GM12878 (cell line): ENCODE measurements at regions not wholly inside any gene's neighbourhood (a gene's known extent, or its start where the extent isn't known, plus 50 kb on each side); places are given as distances from the start of the nearest gene placed in this dataset.

ENCODE experiments used
- ATAC-seq: fragments of 200-7000 bp; cut with Tn5 transposase; 3 replicates; pipeline ENCODE4 v1.9.1; 2020; ENCODE audit warnings: mild to moderate bottlenecking, moderate library complexity
- BruUV-seq: library from RNA; stranded (reverse); fragments of 400-500 nt; replicated peaks from 2 replicates; lab custom pipeline; 2021; lab: Mats Ljungman, UMichigan
- CTCF ChIA-PET: fragments of 300-600 bp; sonication (Branson Sonifier 250); formaldehyde crosslinking; extraction: SDS; loops from one replicate; lab custom pipeline; 2021; ENCODE audit warnings: inconsistent platforms; lab: Yijun Ruan, JAX
- POLR2A ChIA-PET: fragments of 350-600 bp; formaldehyde crosslinking; extraction: SDS; loops from one replicate; lab custom pipeline; 2021; ENCODE audit warnings: inconsistent platforms; lab: Charles Lee
- RAD21 ChIA-PET: fragments of 300-600 bp; sonication (Branson Sonifier 250); formaldehyde crosslinking; loops from one replicate; lab custom pipeline; 2023; ENCODE audit warnings: antibody characterized with exemption; ENCODE audit not compliant: unreplicated experiment; lab: Charles Lee
- SMC1A ChIA-PET: fragments of 300-600 bp; sonication (Branson Sonifier 250); formaldehyde crosslinking; loops from one replicate; lab custom pipeline; 2023; ENCODE audit not compliant: unreplicated experiment, uncharacterized antibody; lab: Charles Lee
- DNase-seq: peaks from one replicate; pipeline ENCODE4 v3.0.0-alpha.2; 2011; ENCODE audit warnings: low read depth, low spot score
- FAIRE-seq: peaks from 3 replicates; lab custom pipeline; 2011; peaks lifted over from hg19 to GRCh38; lab: Jason Lieb, UNC
- H2AFZ ChIP-seq: 2 replicates; pipeline ENCODE4 v1.6.0; 2011; ENCODE audit warnings: low read depth, low read length, control low read depth; ENCODE audit not compliant: control insufficient read depth
- H3K27ac ChIP-seq: 2 replicates; pipeline ENCODE4 v1.5.1; 2011; ENCODE audit warnings: control low read depth; ENCODE audit not compliant: control insufficient read depth, insufficient read depth
- H3K27me3 ChIP-seq, 2 experiments: replicated peaks in 1 of 2; 2 replicates each; pipeline versions ENCODE4 v1.6.0 to v1.6.1; 2011; ENCODE audit warnings: low read length in 1 of 2; ENCODE audit not compliant: control insufficient read depth in 2 of 2, insufficient read depth in 2 of 2
- H3K36me3 ChIP-seq, 2 experiments: 2 replicates each; pipeline ENCODE4 v1.5.1; 2011; ENCODE audit warnings: low read length in 1 of 2; ENCODE audit not compliant: control insufficient read depth in 2 of 2, insufficient read depth in 2 of 2
- H3K4me1 ChIP-seq: 2 replicates; pipeline ENCODE4 v1.6.1; 2011; ENCODE audit warnings: mild to moderate bottlenecking, low read length, moderate library complexity, mixed read lengths; ENCODE audit not compliant: control insufficient read depth, insufficient read depth
- H3K4me2 ChIP-seq: 2 replicates; pipeline ENCODE4 v1.6.0; 2011; ENCODE audit warnings: control low read depth; ENCODE audit not compliant: control insufficient read depth, insufficient read depth
- H3K4me3 ChIP-seq: fragments of 200-600 bp; sonication (generic); 2 replicates; pipeline ENCODE4 v1.5.1; 2016
- H3K79me2 ChIP-seq: 2 replicates; pipeline ENCODE4 v1.6.0; 2011; ENCODE audit warnings: low read length; ENCODE audit not compliant: control insufficient read depth, insufficient read depth
- H3K9ac ChIP-seq: 2 replicates; pipeline ENCODE4 v1.8.0; 2011; ENCODE audit warnings: low read length, control low read depth, mixed read lengths; ENCODE audit not compliant: control insufficient read depth, insufficient read depth
- H3K9me3 ChIP-seq: replicated peaks from 3 replicates; pipeline ENCODE4 v1.5.1; 2011; ENCODE audit warnings: mild to moderate bottlenecking, low read length; ENCODE audit not compliant: control insufficient read depth, insufficient read depth
- H4K20me1 ChIP-seq: 2 replicates; pipeline ENCODE4 v1.6.0; 2011; ENCODE audit not compliant: control insufficient read depth, insufficient read depth
- BMI1 ChIP-seq: fragments of 450-650 bp; IDR thresholded peaks from 2 replicates; pipeline ENCODE4 v1.6.1; 2016; ENCODE audit warnings: mild to moderate bottlenecking, moderate library complexity, borderline replicate concordance
- CREB1 ChIP-seq: IDR thresholded peaks from 2 replicates; pipeline ENCODE4 v1.6.1; 2012; ENCODE audit warnings: low read depth, mild to moderate bottlenecking, inconsistent platforms
- CREM ChIP-seq: IDR thresholded peaks from 2 replicates; pipeline ENCODE4 v1.6.1; 2014; ENCODE audit warnings: antibody characterized with exemption, low read depth
- ETV6 ChIP-seq, 2 experiments: fragments of 450-650 bp in 1 of 2; IDR thresholded peaks in 1 of 2; conservative IDR thresholded peaks in 1 of 2; 2 replicates each; pipeline ENCODE4 v1.6.1; 2014; ENCODE audit warnings: antibody characterized with exemption in 1 of 2, borderline replicate concordance in 1 of 2, low read depth in 1 of 2, mild to moderate bottlenecking in 1 of 2, moderate library complexity in 1 of 2
- HDAC2 ChIP-seq: fragments of 200-600 bp; sonication (generic); IDR thresholded peaks from 2 replicates; pipeline ENCODE4 v1.6.1; 2017
- JUND ChIP-seq: IDR thresholded peaks from 2 replicates; pipeline ENCODE4 v1.6.1; 2012; ENCODE audit warnings: low read depth, mild to moderate bottlenecking, low read length, improper control_type of control experiment, moderate library complexity
- NKRF ChIP-seq: fragments of 450-650 bp; conservative IDR thresholded peaks from 2 replicates; pipeline ENCODE4 v1.6.1; 2017; ENCODE audit warnings: mild to moderate bottlenecking, moderate library complexity
- NR2F1 ChIP-seq: fragments of 450-650 bp; conservative IDR thresholded peaks from 2 replicates; pipeline ENCODE4 v1.6.1; 2017; ENCODE audit warnings: mild to moderate bottlenecking
- RAD21 ChIP-seq: IDR thresholded peaks from 2 replicates; pipeline ENCODE4 v1.6.1; 2011; ENCODE audit warnings: mild to moderate bottlenecking, low read depth, low read length, moderate library complexity; ENCODE audit not compliant: insufficient read depth
- RBBP5 ChIP-seq: fragments of 200-600 bp; sonication (generic); conservative IDR thresholded peaks from 2 replicates; pipeline ENCODE4 v1.6.1; 2016
- SIN3A ChIP-seq: IDR thresholded peaks from 2 replicates; pipeline ENCODE4 v1.6.1; 2012; ENCODE audit warnings: low read depth, low read length, improper control_type of control experiment
- SMAD5 ChIP-seq: IDR thresholded peaks from 2 replicates; pipeline ENCODE4 v1.6.1; 2016; ENCODE audit warnings: antibody characterized with exemption, low read depth
- SREBF1 ChIP-seq: IDR thresholded peaks from 2 replicates; pipeline ENCODE4 v1.6.1; 2012; ENCODE audit warnings: mild to moderate bottlenecking, low read length
- WGBS: methylation state at CpG from one replicate; pipeline ENCODE4 v1.1.6; 2016; ENCODE audit warnings: low lambda C conversion rate; ENCODE audit not compliant: insufficient replicate concordance, insufficient coverage; ENCODE audit errors: missing lambda C conversion rate; 5-methylcytosine and 5-hydroxymethylcytosine counted together
- in situ Hi-C: fragments of 300-500 bp; cut with MboI; formaldehyde crosslinking; loops from 9 replicates; pipeline ENCODE4 v1.14.3; 2018; ENCODE audit warnings: mixed read lengths
- intact Hi-C: fragments of 100-400 bp; cut with micrococcal nuclease; formaldehyde crosslinking; loops from one replicate; pipeline ENCODE4 v1.14.2; 2022; ENCODE audit not compliant: unreplicated experiment
- TF ChIP-seq, protein P1 (sequence below): fragments of 450-650 bp; IDR thresholded peaks from 2 replicates; pipeline ENCODE4 v1.6.1; 2018; ENCODE audit warnings: mild to moderate bottlenecking, low read depth, moderate library complexity; ENCODE audit not compliant: partially characterized antibody

DNA sequence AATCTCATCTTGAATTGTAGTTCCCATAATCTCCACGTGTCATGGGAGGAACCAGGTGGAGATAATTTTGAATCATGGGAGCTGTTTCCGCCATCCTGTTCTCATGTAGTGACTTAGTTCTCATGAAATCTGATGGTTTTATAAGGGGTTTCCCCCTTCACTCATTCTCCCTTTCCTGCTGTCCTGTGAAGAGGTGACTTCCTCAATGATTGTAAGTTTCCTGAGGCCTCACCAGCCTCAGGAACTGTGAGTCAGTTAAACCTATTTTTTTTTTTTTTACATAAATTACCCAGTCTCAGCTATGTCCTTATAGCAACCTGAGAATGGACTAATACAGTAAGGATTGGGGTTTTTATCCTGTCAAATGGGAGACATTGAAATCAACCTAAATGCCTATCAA lies 328.3 kb downstream of the TBC1D32 start:
- Histone ChIP-seq H4K20me1 (no peaks in the 10 kb centered on the region), H2AFZ (no peak overlapping the region), H3K4me3 (no peak overlapping the region), H3K27ac (no peak overlapping the region), H3K4me1 (no peaks in the 10 kb centered on the region), H3K27me3 (no peaks in the 10 kb centered on the region), H3K79me2 (no peaks in the 10 kb centered on the region), H3K9ac (no peak overlapping the region), H3K36me3 (no peaks in the 10 kb centered on the region), H3K4me2 (no peak overlapping the region), H3K9me3 (no peaks in the 10 kb centered on the region; the same call in 2 of the 3 replicates)
- POLR2A ChIA-PET = no interaction called here
- no TSS peak for BruUV-seq
- DNase-seq (no peak), FAIRE-seq (no peak), ATAC-seq (no peak)
- 29% methylated on average over 2 of the region's 2 CpGs for WGBS
- RAD21 ChIA-PET = no interaction called here
- in situ Hi-C loops (no loop called here), intact Hi-C loops (no loop called here)
- CTCF ChIA-PET = interaction anchor here (0.7 kb wide), 1 partner anchor 9 kb away, joined by 3 read pairs; no protein-coding TSS in a partner anchor
- TF ChIP-seq SIN3A = no peak
- no peak for TF ChIP-seq BMI1
- TF ChIP-seq NR2F1 = no peak
- TF ChIP-seq, protein P1, sequence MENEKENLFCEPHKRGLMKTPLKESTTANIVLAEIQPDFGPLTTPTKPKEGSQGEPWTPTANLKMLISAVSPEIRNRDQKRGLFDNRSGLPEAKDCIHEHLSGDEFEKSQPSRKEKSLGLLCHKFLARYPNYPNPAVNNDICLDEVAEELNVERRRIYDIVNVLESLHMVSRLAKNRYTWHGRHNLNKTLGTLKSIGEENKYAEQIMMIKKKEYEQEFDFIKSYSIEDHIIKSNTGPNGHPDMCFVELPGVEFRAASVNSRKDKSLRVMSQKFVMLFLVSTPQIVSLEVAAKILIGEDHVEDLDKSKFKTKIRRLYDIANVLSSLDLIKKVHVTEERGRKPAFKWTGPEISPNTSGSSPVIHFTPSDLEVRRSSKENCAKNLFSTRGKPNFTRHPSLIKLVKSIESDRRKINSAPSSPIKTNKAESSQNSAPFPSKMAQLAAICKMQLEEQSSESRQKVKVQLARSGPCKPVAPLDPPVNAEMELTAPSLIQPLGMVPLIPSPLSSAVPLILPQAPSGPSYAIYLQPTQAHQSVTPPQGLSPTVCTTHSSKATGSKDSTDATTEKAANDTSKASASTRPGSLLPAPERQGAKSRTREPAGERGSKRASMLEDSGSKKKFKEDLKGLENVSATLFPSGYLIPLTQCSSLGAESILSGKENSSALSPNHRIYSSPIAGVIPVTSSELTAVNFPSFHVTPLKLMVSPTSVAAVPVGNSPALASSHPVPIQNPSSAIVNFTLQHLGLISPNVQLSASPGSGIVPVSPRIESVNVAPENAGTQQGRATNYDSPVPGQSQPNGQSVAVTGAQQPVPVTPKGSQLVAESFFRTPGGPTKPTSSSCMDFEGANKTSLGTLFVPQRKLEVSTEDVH = no peak
- no peak for TF ChIP-seq SREBF1
- no peak for TF ChIP-seq ETV6 (conservative IDR thresholded peaks at IDR 0.05 in 1 of 2, IDR thresholded peaks at IDR 0.05 in 1 of 2; ENCODE audit: borderline replicate concordance in 1 of 2, low read depth in 1 of 2)
- TF ChIP-seq NKRF = no peak
- no peak for TF ChIP-seq RBBP5
- TF ChIP-seq CREB1 = no peak
- no peak for TF ChIP-seq CREM
- TF ChIP-seq JUND = no peak
- TF ChIP-seq SMAD5 = no peak
- no peak for TF ChIP-seq HDAC2
- TF ChIP-seq RAD21 = no peak
- SMC1A ChIA-PET = no interaction called here
